NT2/D1 (cell line): ENCODE measurements at regions not wholly inside any gene's neighbourhood (a gene's known extent, or its start where the extent isn't known, plus 50 kb on each side); places are given as distances from the start of the nearest gene placed in this dataset.

ENCODE experiments used
- SUZ12 ChIP-seq: IDR thresholded peaks from 2 replicates; pipeline ENCODE4 v1.6.1; 2011; ENCODE audit not compliant: insufficient read length, insufficient read depth; ENCODE audit errors: extremely low read depth
- YY1 ChIP-seq: IDR thresholded peaks from 2 replicates; pipeline ENCODE4 v1.6.1; 2011; ENCODE audit not compliant: insufficient read length, insufficient read depth

DNA sequence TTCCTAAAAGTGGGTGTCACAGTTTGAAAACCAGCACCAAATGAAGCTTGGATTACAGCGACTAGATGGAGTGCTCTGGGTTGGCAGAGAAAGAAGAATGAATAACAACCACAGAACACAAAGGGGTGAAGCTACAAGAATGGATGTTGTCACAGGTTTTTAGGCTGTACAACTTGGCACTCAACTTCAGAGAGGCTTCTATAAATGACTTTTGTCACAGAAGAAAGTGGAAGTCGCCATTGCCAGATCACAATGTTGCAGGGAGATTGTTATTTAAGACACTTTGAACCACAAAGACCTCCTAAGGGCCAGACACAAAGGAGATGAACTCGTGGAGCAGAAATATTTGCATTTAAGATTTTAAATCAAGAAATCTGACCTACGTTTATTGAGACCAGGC is 354.2 kb downstream of the CDH7 start:
- TF ChIP-seq SUZ12: no peak
- TF ChIP-seq YY1: no peak
